ENCODE measurements at regions not wholly inside any gene's neighbourhood (a gene's known extent, or its start where the extent isn't known, plus 50 kb on each side); places are given as distances from the start of the nearest gene placed in this dataset.
A peak's percentile ranks its signal among the peaks of the same experiment; 100 is the strongest.

GRCh38 chr6:21478883-21479539, 114.5 kb upstream of the SOX4 start:
- no peak for DNase-seq

GRCh38 chr6:21486115-21486514, 107.4 kb upstream of the SOX4 start:
- no peak for DNase-seq

GRCh38 chr6:21489826-21490225, 103.7 kb upstream of the SOX4 start:
- no peak for DNase-seq

- DNase-seq, result no peak
These were observed 101.6 kb upstream of the SOX4 start for GRCh38 chr6:21491955-21492354.

- DNase-seq, result no peak
These were observed 99.0 kb upstream of the SOX4 start for GRCh38 chr6:21494505-21494904.

- DNase-seq, result no peak
These were observed 97.4 kb upstream of the SOX4 start for GRCh38 chr6:21496196-21496595.

- DNase-seq, result no peak
These were observed 96.8 kb upstream of the SOX4 start for GRCh38 chr6:21496706-21497105.

- no peak for DNase-seq
These were observed 93.1 kb upstream of the SOX4 start for GRCh38 chr6:21500314-21501020.

GRCh38 chr6:21501021-21501354, 92.6 kb upstream of the SOX4 start:
- DNase-seq, result no peak

GRCh38 chr6:21501815-21502214, 91.7 kb upstream of the SOX4 start:
- no peak for DNase-seq

GRCh38 chr6:21502682-21503081, 90.9 kb upstream of the SOX4 start:
- DNase-seq, result no peak

- DNase-seq, result no peak
These were observed 88.8 kb upstream of the SOX4 start for GRCh38 chr6:21504790-21505189.

GRCh38 chr6:21505574-21505990, 88.0 kb upstream of the SOX4 start:
- peak; percentile 70 for DNase-seq

- DNase-seq, result no peak
These were observed 87.4 kb upstream of the SOX4 start for GRCh38 chr6:21506126-21506525.

- DNase-seq, result no peak
These were observed 85.7 kb upstream of the SOX4 start for GRCh38 chr6:21507811-21508210.

- DNase-seq, result peak; percentile 76
These were observed 84.8 kb upstream of the SOX4 start for GRCh38 chr6:21508753-21509152.

GRCh38 chr6:21511891-21512550, 81.5 kb upstream of the SOX4 start:
- no peak for DNase-seq

GRCh38 chr6:21514288-21514687, 79.3 kb upstream of the SOX4 start:
- no peak for DNase-seq

GRCh38 chr6:21518317-21518716, 75.2 kb upstream of the SOX4 start:
- DNase-seq, result no peak

- DNase-seq, result no peak
These were observed 73.9 kb upstream of the SOX4 start for GRCh38 chr6:21519642-21520041.

GRCh38 chr6:21521276-21521675, 72.3 kb upstream of the SOX4 start:
- no peak for DNase-seq

GRCh38 chr6:21522143-21522747, 71.3 kb upstream of the SOX4 start:
- DNase-seq, result no peak

GRCh38 chr6:21522797-21523456, 70.6 kb upstream of the SOX4 start:
- peak; percentile 71 for DNase-seq
